Stimulated activated CD8-positive, alpha-beta memory T cell treated with anti-CD3 and anti-CD28 coated beads, Interleukin-12 subunit alpha, Interleukin-12 subunit beta, amount 100 ng/mL, for 1 hour (primary cell): ENCODE measurements at regions not wholly inside any gene's neighbourhood (a gene's known extent, or its start where the extent isn't known, plus 50 kb on each side); places are given as distances from the start of the nearest gene placed in this dataset.
"Not testable (repeated sequence)": the region's sequence is repeated elsewhere in the genome, so short reads cannot be mapped to it uniquely, and the experiment has no call there.

Experiments used
- DNase-seq: peaks from one replicate; pipeline ENCODE4 v3.0.0-alpha.2; 2020; ENCODE audit warnings: low read depth

GRCh38 chr10:15428681-15429080 is 57.6 kb upstream of the FAM171A1 start:
- DNase-seq = no peak

- no peak for DNase-seq
These were observed 56.8 kb upstream of the FAM171A1 start for GRCh38 chr10:15427843-15428414.

GRCh38 chr10:15426558-15426957 is 55.5 kb upstream of the FAM171A1 start:
- DNase-seq = no peak

GRCh38 chr10:15426115-15426514 is 55.0 kb upstream of the FAM171A1 start:
- no peak for DNase-seq

GRCh38 chr10:15421875-15422274 is 50.8 kb upstream of the FAM171A1 start:
- DNase-seq = not testable (repeated sequence)
